VCaP (cell line): ENCODE measurements at regions not wholly inside any gene's neighbourhood (a gene's known extent, or its start where the extent isn't known, plus 50 kb on each side); places are given as distances from the start of the nearest gene placed in this dataset.
"Not testable (repeated sequence)": the region's sequence is repeated elsewhere in the genome, so short reads cannot be mapped to it uniquely, and the experiment has no call there.

Source experiments
- H3K27ac ChIP-seq: fragments of 450-650 bp; 2 replicates; pipeline ENCODE4 v1.5.1; 2017
- CTCF ChIP-seq: fragments of 450-650 bp; conservative IDR thresholded peaks from 2 replicates; pipeline ENCODE4 v1.5.1; 2017; ENCODE audit warnings: mild to moderate bottlenecking, moderate library complexity

GRCh38 chr2:132267105-132267497 lies 105.3 kb upstream of the ANKRD30BL start:
- H3K27ac ChIP-seq = no peak overlapping the region
- TF ChIP-seq CTCF = no peak

- peak overlapping the region; percentile 40; the same call in 1 of the 2 replicates for H3K27ac ChIP-seq
These were observed 105.9 kb upstream of the ANKRD30BL start for GRCh38 chr2:132267498-132268283.

DNA sequence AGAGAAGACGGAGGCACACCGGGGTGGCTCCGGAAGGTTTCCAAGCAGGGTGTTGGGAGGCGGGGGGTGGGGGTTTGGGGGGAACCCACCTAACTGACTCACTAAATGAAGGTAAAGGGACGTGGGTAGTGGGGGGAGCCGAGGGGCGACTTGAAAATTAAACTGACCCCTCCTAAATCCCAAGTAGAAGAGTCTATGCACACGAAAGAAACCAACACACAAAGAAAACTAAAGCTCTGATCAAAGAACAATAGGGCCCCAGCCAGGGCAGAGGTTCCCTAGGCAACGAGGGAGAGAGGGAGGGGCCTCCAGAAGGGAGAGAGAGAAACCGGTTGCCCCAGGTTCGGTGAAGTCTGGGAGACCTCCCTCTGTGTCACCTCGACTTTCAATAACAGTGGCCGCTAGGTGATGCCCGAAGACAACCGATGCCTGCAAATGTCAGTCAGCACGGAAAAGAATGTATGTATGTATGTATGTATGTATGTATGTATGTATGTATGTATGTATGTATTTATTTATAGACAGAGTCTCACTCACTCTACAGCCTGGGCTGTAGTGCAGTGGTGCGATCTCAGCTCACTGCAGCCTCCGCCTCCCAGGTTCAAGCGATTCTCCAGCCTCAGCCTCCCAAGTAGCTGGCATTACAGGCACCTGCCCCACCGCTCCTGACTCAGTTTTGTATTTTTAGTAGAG lies 106.7 kb upstream of the ANKRD30BL start:
- TF ChIP-seq CTCF = peak; percentile 80
- peak overlapping the region; percentile 40; the same call in 1 of the 2 replicates for H3K27ac ChIP-seq

- no peak for TF ChIP-seq CTCF
- no peak overlapping the region for H3K27ac ChIP-seq
These were observed 107.3 kb upstream of the ANKRD30BL start for GRCh38 chr2:132268977-132269523.

- H3K27ac ChIP-seq = no peak overlapping the region
- no peak for TF ChIP-seq CTCF
These were observed 108.5 kb upstream of the ANKRD30BL start for GRCh38 chr2:132270255-132270654.

- H3K27ac ChIP-seq = no peak overlapping the region
- TF ChIP-seq CTCF = no peak
These were observed 109.3 kb upstream of the ANKRD30BL start for GRCh38 chr2:132270981-132271546.

GRCh38 chr2:132271794-132272193 lies 110.0 kb upstream of the ANKRD30BL start:
- H3K27ac ChIP-seq = not testable (repeated sequence)

- H3K27ac ChIP-seq = no peak overlapping the region
These were observed 111.0 kb upstream of the ANKRD30BL start for GRCh38 chr2:132272713-132273112.

GRCh38 chr2:132273585-132273984 lies 111.8 kb upstream of the ANKRD30BL start:
- H3K27ac ChIP-seq = not testable (repeated sequence)

More at GRCh38 chr2:132272713-132273112, 111.0 kb upstream of the ANKRD30BL start:
- no peak for TF ChIP-seq CTCF
